Stimulated activated CD4-positive, alpha-beta T cell treated with anti-CD3 and anti-CD28 coated beads, Interleukin-1b, Interleukin-23, amount 100 ng/mL, for 24 hours (primary cell): ENCODE measurements at regions not wholly inside any gene's neighbourhood (a gene's known extent, or its start where the extent isn't known, plus 50 kb on each side); places are given as distances from the start of the nearest gene placed in this dataset.

Experiments used
- DNase-seq, 4 experiments: peaks; one replicate each; pipeline ENCODE4 v3.0.0-alpha.2; 2020; ENCODE audit warnings: low read depth in 4 of 4, low spot score in 1 of 4

DNA sequence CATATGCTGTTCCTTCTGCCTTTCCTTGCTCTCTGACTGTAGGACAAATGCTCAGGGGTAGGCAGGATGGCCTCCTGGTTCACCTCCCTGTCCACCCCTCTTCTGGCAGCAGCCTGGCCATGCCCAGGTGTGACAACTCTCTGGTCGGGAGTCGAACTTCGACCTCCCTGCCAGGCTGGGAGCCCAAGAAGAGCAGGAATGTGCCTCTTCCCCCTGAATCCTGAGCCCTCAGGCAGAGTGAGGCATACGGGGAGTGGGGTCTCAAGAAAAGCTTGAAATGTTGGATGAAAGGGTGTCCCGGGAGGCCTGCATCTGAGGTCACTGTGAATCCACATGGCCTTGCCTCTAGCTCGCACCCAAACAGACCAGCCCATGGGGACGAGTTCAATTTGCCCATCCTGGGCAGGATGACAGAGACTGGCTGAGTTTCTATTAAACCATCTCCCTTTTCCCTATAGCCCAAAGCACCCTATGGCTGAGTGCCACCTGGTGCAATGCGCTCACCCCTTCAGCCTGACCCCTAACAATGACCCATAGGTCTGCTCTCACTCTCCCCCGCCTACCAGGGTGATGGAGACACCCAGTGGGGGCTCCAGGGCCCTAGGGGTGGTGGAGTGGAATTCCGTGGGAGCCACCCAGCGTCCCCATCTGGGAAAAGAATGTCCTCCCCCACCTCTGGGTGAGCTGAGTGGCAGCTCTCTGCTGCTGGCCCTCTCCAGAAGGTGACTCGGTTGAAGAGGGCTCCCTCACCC lies 52.9 kb upstream of the DIO3 start:
- no peak for DNase-seq

GRCh38 chr14:101508948-101509729 lies 52.2 kb upstream of the DIO3 start:
- DNase-seq = no peak

GRCh38 chr14:101509730-101510371 lies 51.4 kb upstream of the DIO3 start:
- DNase-seq = no peak

DNA sequence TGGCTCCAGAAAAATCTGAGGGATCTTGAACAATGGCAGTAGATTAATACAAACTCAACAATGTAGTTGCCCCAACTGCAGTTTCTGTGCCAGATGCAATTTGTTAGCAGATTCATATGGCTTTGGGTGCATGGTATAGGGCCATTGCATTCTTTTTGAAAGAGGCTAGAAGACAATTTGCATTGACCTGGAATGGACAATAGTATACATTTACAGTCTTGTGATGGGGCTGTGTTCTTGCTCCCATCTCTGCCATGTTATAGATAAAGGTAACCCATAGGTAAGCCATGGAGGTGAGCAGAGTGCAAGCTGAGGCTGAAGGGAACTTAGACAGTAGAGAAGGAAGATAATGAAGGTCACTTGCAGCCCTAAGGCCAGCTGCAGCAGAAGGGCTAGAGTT lies 50.1 kb upstream of the DIO3 start:
- DNase-seq = no peak
